Activated CD4-positive, alpha-beta T cell treated with anti-CD3 and anti-CD28 coated beads, Interleukin-2, amount 50 U/mL, for 4 hours (primary cell): ENCODE measurements at regions not wholly inside any gene's neighbourhood (a gene's known extent, or its start where the extent isn't known, plus 50 kb on each side); places are given as distances from the start of the nearest gene placed in this dataset.

Experiments
- DNase-seq, 2 experiments: peaks; one replicate each; pipeline ENCODE4 v3.0.0-alpha.2; 2020

DNA sequence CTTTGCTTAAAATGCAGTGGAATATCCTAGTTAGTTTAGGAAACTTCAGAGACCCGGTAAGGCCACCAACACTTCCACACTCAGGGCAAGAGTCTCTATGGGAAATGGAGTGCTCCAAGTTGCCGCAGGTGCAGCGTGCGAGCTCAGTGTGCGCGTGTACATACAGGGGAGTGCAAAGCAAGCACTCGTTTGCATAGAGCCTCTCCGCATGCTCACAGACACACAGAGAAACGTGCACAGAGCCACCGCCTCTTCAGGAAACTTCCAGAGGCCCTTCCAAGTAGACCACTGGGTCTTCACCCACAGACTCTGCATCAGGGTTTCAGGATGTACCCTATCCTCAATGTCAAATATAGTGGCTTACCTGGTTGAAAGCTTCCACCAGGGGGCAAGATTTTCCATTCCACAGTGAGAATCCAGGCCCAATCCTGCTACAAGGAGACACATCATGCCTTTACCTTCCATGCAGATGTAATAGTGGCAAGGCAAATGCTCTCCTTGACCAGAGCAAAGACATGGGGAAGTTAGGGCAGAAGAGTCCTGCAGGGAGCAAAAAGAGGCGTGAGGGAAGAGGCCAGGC, 513.0 kb upstream of the MYT1L start:
- no peak for DNase-seq

DNA sequence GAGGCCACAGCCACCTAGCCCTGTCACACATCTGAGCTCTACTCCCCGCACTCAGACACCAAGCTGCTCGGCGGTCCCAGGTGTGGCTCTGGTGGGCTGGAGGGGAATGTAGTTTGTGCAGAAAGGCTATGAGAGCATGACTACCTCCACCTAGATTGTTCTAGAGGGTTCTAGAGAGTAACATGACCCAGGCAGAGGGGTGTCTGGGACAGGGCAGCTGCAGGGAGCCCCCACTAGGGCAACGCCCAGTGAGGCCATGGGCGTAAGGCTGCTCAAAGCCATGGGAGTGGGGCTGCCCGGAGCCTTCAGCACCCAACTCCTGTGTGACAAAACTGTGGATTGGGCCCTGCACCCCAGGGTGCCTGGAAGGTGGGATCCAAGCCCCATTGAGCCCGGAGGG, 511.4 kb upstream of the MYT1L start:
- no peak for DNase-seq

DNA sequence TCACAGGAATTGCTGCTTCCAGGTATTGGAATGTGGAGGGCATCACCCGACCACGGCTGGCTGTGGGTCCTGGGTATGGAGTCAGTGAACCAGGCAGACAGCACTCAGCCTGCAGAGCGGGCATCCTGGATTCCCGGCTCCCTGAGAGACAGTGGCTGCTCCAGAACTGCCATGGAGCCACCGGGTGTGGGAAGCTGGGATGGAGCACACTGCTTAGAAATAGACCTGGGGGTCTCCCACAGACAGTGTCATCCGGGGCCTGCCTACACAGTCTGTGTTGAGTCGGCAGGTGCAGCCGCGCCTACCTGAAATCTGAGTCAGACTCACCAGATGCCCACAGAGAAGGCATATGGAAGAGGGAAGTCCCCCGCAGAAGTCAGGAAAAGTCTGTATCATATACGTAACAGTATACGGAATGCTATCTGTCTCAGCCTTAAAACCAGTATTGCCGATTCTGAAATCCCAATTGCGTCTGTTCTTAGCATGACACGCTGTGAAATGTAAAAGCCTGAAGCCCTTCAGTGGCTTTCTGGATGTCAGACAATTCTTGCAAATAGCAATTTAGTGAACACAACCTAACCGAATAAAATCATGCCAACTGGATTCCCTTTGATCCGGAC, 509.7 kb upstream of the MYT1L start:
- DNase-seq: no peak

DNA sequence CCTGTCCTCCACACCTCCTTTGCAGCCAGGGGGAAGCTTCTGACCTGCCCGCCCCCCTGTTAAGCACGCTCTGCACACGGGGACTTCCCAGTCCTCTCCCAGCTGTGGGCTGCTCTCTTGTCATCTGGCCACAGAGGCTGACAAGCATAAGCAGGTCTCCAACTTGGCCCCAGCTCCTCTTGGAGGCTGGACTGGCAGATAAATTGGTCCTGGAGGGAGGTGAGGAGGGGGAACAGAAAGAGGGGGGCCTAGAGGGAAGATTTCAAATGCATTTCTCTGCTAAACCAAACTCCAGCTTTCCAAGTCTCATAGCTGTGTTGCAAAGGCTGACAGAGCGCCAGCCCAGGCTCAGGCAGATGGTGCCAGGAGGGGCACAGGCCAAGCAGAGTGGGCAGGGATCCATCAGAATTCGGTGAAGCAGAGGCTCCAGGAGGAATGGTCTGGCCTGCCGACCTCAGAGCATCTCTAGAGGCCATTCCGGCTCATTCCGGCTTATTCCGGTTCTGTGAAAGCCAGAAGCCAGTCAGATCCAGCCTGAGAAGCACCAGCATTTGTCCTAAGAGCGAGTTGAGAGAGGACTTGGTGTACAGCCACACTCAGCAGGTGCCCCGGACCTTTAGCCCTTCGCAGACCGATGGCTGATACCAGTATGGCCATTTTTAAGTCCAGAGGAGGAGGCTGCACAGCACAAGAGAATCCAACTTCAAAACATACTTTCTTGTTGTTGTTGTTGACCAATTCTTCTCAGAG, 508.9 kb upstream of the MYT1L start:
- no peak for DNase-seq

DNA sequence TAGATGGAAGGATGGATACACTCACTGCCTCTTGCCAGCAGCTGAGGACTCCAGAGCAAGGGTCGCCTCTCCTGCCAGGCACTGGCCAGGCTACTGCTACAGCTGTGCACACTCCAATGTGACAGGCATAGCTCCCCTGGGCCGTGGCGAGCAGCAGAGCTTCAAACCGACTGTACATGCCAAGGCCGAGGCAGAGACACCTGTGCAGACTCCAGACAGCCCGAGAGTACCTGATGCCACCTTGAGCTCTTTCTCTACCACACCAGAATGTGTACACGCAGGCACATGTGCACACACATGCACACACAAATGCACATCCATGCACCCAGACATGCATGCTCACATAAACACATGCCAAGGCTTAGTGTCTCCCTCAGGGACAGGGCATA, 508.3 kb upstream of the MYT1L start:
- DNase-seq: no peak

DNA sequence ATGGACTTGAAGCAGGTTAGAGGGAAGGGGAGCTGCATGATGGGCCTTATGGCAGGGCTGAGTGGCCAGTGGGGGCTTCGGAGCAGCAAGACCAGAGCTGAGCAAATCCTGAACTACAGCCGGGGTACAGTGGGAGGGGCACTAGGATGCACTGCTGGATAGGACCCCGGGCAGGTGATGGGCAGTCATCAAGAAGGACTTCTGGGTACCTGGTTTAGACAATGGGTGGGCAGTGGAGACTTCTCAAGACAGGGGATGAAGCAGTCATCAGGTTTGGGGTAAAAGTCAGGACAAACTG, 507.4 kb upstream of the MYT1L start:
- no peak for DNase-seq

DNA sequence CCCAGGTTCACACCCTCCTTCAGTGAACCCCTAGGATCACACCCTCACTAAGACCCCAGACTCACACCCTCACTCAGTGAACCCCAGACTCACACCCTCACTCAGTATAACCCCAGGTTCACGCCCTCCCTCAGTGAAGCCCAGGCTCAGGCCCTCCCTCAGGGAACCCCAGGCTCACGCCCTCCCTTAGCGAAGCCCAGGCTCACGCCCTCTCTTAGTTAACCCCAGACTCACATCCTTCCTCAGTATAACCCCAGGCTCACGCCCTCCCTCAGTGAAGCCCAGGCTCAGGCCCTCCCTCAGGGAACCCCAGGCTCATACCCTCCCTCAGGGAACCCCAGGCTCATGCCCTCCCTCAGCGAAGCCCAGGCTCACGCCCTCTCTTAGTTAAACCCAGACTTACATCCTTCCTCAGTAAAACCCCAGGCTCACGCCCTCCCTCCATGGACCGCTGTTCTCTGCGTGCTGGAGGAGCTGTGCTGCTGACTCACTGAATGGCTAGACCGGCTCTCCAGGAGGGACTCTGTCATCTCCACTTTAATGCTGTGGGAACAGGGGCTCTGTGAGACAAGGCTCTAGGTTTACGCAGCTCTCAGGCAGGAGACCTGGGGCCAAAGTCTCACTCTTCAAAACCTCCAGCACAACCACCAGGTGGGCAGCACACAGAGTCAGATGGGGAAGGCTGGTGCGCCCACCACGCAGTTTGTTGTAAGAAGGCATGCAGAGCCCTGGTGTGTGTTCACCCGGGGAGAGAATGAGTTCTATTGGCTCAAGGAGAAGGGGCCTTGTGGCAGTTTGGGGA, 506.9 kb upstream of the MYT1L start:
- no peak for DNase-seq

DNA sequence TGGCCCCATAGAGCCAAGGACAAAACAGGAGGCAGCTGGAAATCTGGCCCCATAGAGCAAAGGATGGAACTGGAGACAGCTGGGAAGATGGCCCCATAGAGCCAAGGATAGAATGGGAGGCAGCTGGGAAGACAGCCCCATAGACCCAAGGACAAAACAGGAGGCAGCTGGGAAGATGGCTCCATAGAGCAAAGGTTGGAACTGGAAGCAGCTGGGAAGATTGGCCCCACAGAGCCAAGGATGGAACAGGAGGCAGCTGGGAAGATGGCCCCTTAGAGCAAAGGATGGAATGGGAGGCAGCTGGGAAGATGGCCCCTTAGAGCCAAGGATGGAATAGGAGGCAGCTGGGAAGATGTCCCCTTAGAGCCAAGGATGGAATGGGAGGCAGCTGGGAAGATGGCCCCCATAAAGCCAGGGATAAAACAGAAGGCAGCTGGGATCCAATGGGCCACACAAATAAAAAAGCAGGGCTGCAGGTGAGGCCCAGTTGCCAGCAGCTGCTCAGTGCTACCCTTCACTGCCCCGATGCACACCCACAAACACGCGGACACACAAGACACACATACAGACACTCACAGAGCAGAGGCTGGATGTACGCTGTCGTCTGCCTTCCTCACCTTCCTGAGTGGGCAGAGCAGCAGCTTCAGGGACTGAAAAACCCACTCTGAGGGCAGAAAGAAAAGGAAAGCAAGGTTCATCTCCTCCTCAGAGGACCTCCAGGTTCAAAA, 505.4 kb upstream of the MYT1L start:
- DNase-seq: no peak

DNA sequence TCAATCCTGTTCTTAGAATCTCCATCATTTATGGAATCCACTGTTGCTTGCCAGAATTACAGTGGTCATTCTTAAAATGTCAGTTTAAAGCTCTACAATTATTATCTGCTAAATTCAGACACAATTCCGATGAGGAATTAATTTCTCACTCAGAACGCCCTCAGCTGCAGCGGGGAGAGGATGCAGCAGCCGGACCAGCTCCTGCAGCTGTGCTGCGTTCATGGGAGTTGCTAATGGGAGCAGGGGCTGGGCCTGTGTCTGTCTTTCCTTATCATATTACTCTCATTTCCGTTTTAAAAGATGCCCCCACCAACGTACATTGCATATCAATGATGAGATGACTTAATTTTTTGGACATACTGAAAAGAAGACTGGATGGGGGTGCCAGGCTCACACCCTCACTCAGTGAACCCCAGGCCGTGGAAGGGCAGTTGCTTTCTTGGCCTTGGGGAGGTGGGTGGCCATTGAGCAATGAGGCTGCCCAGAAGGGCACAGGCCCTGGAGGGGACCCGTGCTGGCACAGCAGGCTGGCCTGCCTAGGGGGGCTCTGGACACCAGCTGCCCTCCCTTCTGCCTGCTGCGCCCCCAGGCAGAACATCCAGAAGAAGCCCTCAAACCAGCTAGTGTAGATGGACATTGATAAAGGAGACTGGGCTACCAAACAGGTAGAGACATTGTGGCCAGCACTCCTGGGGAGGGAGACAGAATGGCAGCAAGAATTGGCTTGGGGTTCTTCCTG, 503.6 kb upstream of the MYT1L start:
- DNase-seq: no peak

DNA sequence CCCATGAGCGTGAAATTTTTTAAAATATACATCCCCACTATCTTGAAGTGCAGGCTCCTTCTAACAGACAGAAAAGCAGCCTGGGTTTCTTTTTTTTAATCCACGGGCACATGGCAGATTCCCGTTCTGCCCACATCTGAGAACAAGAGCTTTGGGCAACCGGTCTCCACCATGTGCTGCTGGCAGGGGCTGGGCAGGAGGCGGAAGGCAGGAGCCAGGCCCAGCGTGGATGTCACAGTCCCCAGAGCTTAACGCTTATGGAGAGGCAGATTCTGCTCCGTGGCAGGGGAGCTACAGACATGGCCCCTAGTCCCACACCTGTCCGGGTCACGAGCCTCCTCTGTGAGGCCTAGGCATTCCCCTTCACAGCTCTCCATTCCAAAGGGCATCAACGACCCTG, 503.0 kb upstream of the MYT1L start:
- no peak for DNase-seq

DNA sequence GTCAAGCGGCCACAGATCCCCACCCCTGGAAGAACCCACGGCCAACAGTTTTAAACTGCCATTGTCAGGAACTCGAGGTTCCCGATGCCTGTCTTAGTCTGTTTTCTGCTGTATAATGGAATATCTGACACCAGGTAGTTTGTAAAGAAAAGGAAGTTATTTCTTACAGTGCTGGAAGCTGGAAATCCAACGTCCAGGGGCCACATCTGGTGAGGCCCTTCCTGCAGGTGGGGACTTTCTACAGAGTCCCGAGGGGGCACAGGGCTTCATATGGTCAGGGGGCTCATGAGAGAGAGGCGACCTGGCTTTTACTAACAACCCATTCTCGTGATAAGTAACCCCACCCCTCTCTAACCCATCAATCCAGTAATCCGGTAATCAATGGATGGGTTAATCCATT, 501.6 kb upstream of the MYT1L start:
- no peak for DNase-seq

DNA sequence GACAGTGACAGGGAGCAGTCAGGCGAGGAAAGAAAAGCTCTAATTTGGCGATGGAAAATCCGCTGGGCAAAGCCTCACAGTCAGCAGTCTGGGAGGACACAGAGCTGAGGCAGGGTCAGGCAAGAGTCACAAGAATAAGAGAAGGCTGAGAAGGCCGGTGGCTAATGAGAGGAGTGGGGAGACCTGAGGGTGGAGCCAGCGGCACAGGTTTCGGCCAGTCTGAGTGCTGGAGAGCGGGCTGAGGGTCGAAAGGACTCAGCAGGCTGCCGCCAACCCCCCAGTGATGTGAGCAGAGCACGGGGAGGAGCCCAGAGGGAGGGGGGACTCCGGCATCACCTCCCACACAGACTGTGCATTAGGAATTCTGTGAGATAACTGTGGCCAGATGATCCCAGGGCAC, 500.6 kb upstream of the MYT1L start:
- DNase-seq: no peak

DNA sequence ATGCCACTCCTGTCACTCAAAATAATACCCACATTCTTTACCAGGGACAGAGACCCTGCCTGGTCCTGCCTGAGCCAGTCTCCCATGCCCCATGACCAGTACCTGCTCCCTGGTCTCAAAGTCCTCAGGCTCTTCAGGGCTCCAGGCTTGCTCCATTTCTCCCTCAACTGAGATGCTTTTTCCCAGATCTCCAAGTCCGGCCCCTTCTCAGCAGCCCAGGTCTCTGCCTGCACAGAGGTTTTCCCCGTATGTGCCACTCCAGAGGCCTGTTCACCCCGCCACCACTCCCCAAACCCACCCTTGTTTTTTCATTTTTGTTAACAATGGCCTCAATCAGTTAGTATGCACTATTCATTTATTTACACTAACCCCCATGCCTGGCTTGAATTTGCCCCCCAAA, 499.5 kb upstream of the MYT1L start:
- no peak for DNase-seq

DNA sequence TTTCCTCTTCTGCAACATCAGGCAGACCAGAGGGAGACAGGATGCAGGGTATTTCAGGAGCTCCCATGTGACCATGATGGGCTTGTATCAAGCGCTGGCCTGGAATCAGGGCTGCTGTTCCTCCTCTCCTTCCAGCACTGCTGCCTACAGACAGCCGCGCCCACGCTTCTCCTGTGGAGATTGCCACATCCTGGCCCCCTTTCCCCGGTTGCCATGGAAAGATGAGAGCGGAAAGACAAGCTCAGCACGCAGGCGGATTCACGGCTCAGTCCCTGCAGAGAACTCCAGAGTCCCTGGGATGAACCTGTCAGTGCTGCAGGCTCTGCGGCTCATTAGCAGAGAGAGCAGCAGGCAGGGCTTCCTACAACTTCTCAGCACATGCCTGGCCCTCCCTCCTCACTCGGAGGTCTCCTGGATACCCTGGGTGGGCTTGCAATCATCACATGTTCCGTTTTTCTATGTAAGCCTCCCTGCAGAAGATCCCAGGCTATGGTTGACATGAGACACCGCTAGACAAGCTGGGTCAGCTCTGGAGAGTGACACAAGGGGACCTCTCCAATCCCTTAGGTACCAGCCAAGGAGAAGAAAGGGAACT, 497.8 kb upstream of the MYT1L start:
- DNase-seq: no peak

DNA sequence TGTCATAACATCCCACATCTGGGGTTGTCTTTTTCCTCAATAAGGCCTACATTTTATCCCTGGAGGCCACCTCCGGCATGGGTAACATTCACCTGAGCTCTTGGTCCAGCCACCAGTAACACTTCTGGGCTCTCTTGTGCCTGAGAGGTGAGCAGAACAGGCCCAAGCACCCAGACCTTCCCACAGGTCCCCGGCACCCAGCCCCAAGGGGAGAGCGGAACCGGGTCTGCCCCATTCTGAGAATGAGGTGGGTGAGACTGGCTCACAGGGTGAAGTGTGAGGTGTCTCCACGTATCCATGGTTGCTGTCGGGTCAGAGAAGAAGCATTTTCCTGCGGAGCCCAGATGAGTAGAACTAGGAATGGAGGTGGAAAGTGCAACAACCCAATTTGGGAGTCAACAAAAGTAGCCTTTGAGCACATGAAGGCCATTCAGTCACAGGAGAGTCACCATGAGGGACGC, 496.7 kb upstream of the MYT1L start:
- DNase-seq: no peak

DNA sequence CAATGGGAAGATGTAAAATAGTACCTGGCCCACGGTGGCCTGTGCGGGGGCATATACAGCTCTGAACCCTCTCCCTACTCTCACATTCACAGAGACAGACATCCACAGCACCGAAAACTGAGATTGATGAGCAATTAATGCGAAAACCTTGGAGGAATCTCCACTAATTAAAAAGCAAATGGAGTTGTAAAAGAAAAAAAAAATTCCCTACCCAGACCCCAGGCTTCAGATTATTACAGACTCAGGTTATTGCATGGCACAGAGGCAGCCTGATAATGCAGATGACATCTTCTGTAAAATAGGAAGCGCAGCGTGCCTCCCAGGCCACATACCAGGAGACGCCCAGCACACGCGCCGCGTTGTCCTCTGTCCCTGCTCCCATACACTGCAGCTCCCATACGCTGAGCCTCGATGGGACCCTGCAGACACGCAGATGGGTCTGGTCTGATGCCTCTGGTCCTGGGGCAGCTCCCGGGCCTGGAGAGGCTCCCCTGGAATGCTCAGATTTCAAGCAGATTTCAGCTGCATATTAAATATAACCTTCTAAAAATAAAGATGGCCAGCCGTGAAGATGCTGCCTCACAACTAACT, 496.1 kb upstream of the MYT1L start:
- DNase-seq: no peak

DNA sequence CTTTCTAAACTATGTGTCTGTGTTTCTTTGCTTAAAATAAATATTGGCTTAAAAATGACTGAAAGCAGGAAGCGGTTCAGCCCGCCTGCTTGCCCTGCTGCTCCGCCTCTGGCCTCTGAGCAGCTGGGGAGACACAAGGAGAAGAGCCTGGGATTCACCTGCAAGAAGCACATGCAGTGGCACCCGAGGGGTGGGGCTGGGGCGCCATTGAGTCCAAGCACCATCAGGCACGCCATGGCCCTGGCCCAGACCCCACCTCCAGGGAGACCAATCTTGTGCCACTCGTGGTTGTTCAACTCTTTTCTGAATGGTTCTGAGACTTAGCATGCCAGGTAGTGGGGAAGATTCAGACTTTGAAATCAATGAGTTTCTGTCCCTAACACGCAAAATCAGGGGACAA, 495.5 kb upstream of the MYT1L start:
- DNase-seq: no peak

DNA sequence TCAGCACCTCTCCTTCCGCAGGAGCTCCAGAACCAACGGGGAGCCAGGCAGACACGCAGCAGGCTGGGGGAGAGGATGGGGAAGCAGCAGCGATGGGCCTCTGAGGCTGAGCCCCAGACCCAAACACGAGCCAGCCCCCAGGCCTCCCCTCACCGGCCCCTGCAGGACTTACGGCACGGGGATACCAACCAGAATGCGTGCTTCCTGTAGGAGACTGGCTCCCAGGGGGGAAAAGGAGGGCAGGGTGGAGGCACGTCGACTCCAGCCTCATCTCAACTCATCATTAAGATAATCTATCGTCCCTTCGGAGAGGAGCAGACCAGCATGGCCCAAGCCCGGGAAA, 495.1 kb upstream of the MYT1L start:
- no peak for DNase-seq

DNA sequence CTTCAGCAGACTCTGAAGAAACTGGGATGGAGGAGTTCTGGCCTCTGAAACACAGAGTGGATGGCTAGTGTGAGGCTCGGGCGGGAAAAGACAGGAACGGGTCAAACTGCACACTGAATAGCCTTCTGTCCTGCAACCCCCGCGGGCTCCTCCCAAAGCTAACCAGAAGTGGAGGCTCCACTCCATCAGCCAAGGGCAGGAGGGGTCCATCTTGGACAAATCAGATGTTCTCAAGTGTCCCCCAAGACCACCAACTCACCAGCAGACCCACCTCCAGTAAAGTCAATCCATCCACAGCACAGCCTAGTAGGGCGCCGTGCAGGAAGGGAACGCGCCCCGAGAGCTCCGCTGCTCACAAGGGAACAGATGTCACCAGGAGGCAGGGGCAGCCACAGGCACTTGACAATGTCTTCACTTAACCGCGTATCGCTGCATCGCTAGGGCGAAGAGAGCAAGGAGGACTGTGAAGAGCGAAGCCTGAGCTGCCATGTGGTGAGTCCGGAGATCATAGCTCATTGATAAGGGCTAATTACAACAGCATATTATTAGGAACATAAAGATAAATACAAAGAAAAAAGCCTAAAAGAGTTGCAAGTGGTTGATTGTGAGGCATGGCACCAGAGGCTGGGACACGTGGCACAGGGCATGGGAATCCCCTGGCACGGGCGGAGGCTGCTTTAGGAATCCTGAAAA, 494.6 kb upstream of the MYT1L start:
- DNase-seq: no peak

DNA sequence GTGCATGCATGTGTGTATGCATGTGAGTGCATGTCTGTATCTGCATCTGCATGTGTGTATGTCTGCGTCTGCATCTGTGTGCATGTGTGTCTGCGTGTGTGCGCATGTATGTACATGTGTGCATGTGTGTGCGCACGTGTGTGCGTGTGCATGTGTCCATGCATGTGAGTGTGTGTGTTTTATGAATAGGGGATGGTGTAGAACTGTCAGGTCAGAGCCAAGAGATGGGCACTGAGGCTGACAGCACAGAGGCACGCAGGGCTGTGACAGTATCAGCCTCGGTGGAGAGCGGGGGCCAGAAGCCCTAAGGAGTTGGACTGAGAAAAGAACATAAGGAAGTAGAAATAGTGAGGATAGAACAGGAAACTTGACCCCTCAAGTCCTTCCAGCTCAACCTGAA, 494.0 kb upstream of the MYT1L start:
- no peak for DNase-seq

DNA sequence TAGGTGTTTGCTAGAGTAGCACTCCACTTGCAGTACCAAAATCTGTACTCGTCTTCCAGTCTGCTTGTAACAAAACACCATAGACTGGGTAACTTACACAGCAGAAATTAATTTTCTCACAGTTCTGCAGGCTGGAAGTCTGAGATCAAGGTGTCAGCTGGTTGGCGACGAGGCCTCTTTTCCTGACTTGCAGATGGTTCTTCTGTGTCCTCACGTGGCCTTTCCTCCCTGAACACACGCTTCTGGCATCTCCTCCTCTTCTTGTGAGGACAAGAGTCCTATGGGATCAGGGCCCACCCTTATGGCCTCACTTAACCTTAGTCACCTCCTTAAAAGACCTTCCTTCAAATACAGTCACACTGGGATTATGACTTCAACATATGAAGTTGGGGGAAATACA, 493.5 kb upstream of the MYT1L start:
- no peak for DNase-seq
